NCI-H226 (cell line): ENCODE measurements at regions not wholly inside any gene's neighbourhood (a gene's known extent, or its start where the extent isn't known, plus 50 kb on each side); places are given as distances from the start of the nearest gene placed in this dataset.
"Not testable (repeated sequence)": the region's sequence is repeated elsewhere in the genome, so short reads cannot be mapped to it uniquely, and the experiment has no call there.

ENCODE experiments used
- DNase-seq: peaks from one replicate; pipeline ENCODE4 v3.0.0-alpha.2; 2015

GRCh38 chr1:163583661-163584181, 262.0 kb downstream of the NUF2 start:
- DNase-seq: no peak

GRCh38 chr1:163585796-163586195, 264.0 kb downstream of the NUF2 start:
- DNase-seq: no peak

GRCh38 chr1:163588796-163589195, 267.0 kb downstream of the NUF2 start:
- no peak for DNase-seq

- DNase-seq: no peak
These were observed 268.0 kb downstream of the NUF2 start for GRCh38 chr1:163589735-163590134.

- DNase-seq: not testable (repeated sequence)
These were observed 269.4 kb downstream of the NUF2 start for GRCh38 chr1:163591131-163591530.

- not testable (repeated sequence) for DNase-seq
These were observed 270.9 kb downstream of the NUF2 start for GRCh38 chr1:163592623-163593022.

GRCh38 chr1:163596106-163596505, 274.4 kb downstream of the NUF2 start:
- not testable (repeated sequence) for DNase-seq

- no peak for DNase-seq
These were observed 274.9 kb downstream of the NUF2 start for GRCh38 chr1:163596541-163597258.

GRCh38 chr1:163604321-163604720, 282.6 kb downstream of the NUF2 start:
- DNase-seq: no peak

- no peak for DNase-seq
These were observed 283.1 kb downstream of the NUF2 start for GRCh38 chr1:163604896-163605295.

- DNase-seq: no peak
These were observed 287.2 kb downstream of the NUF2 start for GRCh38 chr1:163608979-163609378.

- DNase-seq: no peak
These were observed 288.1 kb downstream of the NUF2 start for GRCh38 chr1:163609858-163610257.

GRCh38 chr1:163610486-163610885, 288.7 kb downstream of the NUF2 start:
- no peak for DNase-seq

GRCh38 chr1:163614361-163614760, 292.6 kb downstream of the NUF2 start:
- no peak for DNase-seq

GRCh38 chr1:163628034-163628773, 306.4 kb downstream of the NUF2 start:
- no peak for DNase-seq

GRCh38 chr1:163632269-163632668, 310.5 kb downstream of the NUF2 start:
- no peak for DNase-seq

GRCh38 chr1:163633366-163633765, 311.6 kb downstream of the NUF2 start:
- DNase-seq: no peak

GRCh38 chr1:163645676-163646075, 323.9 kb downstream of the NUF2 start:
- DNase-seq: not testable (repeated sequence)

- no peak for DNase-seq
These were observed 328.9 kb downstream of the NUF2 start for GRCh38 chr1:163650624-163651023.

- no peak for DNase-seq
These were observed 330.7 kb downstream of the NUF2 start for GRCh38 chr1:163652441-163652840.

- no peak for DNase-seq
These were observed 333.8 kb downstream of the NUF2 start for GRCh38 chr1:163655565-163655964.

GRCh38 chr1:163656095-163656759, 334.5 kb downstream of the NUF2 start:
- DNase-seq: no peak

- no peak for DNase-seq
These were observed 336.0 kb downstream of the NUF2 start for GRCh38 chr1:163657719-163658118.

GRCh38 chr1:163661391-163661790, 339.6 kb downstream of the NUF2 start:
- no peak for DNase-seq
